Stimulated activated CD4-positive, alpha-beta T cell treated with anti-CD3 and anti-CD28 coated beads, TNF-alpha, amount 100 ng/mL, for 4 hours (primary cell): ENCODE measurements at regions not wholly inside any gene's neighbourhood (a gene's known extent, or its start where the extent isn't known, plus 50 kb on each side); places are given as distances from the start of the nearest gene placed in this dataset.

ENCODE experiments used
- DNase-seq, 3 experiments: peaks; one replicate each; pipeline ENCODE4 v3.0.0-alpha.2; 2020; ENCODE audit warnings: low read depth in 3 of 3

GRCh38 chr13:22091222-22091970 is 420.5 kb downstream of the FGF9 start:
- no peak for DNase-seq

GRCh38 chr13:22091971-22092300 is 421.1 kb downstream of the FGF9 start:
- no peak for DNase-seq

GRCh38 chr13:22092791-22093560 is 422.1 kb downstream of the FGF9 start:
- DNase-seq, result no peak

- no peak for DNase-seq
Measured at GRCh38 chr13:22095794-22096193, 424.9 kb downstream of the FGF9 start.

- no peak for DNase-seq
Measured at GRCh38 chr13:22099585-22099984, 428.7 kb downstream of the FGF9 start.

- no peak for DNase-seq
Measured at GRCh38 chr13:22102271-22102670, 431.4 kb downstream of the FGF9 start.

GRCh38 chr13:22103046-22104027 is 432.5 kb downstream of the FGF9 start:
- no peak for DNase-seq

- no peak for DNase-seq
Measured at GRCh38 chr13:22106058-22106457, 435.2 kb downstream of the FGF9 start.

GRCh38 chr13:22107549-22107948 is 436.7 kb downstream of the FGF9 start:
- no peak for DNase-seq

- DNase-seq, result no peak
Measured at GRCh38 chr13:22108283-22108942, 437.5 kb downstream of the FGF9 start.

GRCh38 chr13:22108979-22109378 is 438.1 kb downstream of the FGF9 start:
- no peak for DNase-seq

- DNase-seq, result no peak
Measured at GRCh38 chr13:22110368-22110767, 439.5 kb downstream of the FGF9 start.

GRCh38 chr13:22111152-22111783 is 440.4 kb downstream of the FGF9 start:
- no peak for DNase-seq

- DNase-seq, result no peak
Measured at GRCh38 chr13:22111961-22112360, 441.1 kb downstream of the FGF9 start.

- DNase-seq, result no peak
Measured at GRCh38 chr13:22112956-22113745, 442.3 kb downstream of the FGF9 start.

GRCh38 chr13:22114630-22115311 is 443.9 kb downstream of the FGF9 start:
- DNase-seq, result peak in 1 of 3 experiments; percentile 6

- no peak for DNase-seq
Measured at GRCh38 chr13:22118158-22118557, 447.3 kb downstream of the FGF9 start.

GRCh38 chr13:22120646-22121045 is 449.8 kb downstream of the FGF9 start:
- DNase-seq, result no peak

- DNase-seq, result no peak
Measured at GRCh38 chr13:22121146-22121739, 450.4 kb downstream of the FGF9 start.
